Suppressor macrophage treated with lipopolysaccharide for 1 hour (primary cell): ENCODE measurements at regions not wholly inside any gene's neighbourhood (a gene's known extent, or its start where the extent isn't known, plus 50 kb on each side); places are given as distances from the start of the nearest gene placed in this dataset.

Source experiments
- DNase-seq, 3 donors: peaks; one replicate each; pipeline ENCODE4 v3.0.0-alpha.2; 2020 to 2022

GRCh38 chr2:15720561-15721307, 129.1 kb downstream of the DDX1 start:
- no peak for DNase-seq

GRCh38 chr2:15721411-15722067, 129.9 kb downstream of the DDX1 start:
- DNase-seq: no peak

DNA sequence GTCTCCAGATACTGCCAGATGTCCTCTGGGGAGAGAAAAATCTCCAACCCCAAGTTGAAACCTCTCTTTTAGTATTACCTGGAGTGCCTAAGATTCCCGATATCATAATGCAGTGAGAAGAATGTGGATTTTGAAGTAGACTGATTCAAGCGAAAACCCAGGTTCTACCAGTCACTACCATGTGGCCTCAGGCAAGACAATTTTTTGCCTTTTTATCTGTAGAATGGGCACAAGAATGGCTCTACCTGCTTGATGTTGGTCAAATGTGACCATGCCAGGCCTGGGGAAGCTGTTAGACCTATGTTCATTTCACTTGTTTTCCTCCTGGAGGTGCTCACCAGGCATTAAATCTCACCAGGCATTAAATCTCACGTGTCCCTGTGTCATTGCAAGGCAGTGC, 131.3 kb downstream of the DDX1 start:
- DNase-seq: no peak

DNA sequence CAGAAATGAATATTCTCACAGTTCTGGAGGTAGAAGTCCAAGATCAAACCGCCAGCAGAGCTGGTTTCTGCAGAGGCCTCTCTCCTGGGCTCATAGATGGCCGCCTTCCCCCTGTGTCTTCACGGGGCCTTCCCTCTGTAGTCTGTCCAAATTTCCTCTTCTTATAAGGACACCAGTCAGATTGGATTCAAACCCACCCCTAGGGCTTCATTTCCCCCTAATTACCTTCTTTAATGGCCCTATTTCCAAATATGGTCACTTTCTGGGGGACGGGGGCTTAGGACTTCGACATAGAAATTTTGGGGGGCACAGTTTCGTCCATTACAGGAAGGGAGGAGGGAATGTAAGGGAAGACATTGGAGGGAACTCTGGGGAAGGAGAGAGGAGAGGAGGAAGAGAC, 132.6 kb downstream of the DDX1 start:
- no peak for DNase-seq

- DNase-seq: no peak
Measured at GRCh38 chr2:15725101-15725781, 133.6 kb downstream of the DDX1 start.

- DNase-seq: no peak
Measured at GRCh38 chr2:15725782-15726112, 134.1 kb downstream of the DDX1 start.

- DNase-seq: no peak
Measured at GRCh38 chr2:15726321-15727057, 134.8 kb downstream of the DDX1 start.

DNA sequence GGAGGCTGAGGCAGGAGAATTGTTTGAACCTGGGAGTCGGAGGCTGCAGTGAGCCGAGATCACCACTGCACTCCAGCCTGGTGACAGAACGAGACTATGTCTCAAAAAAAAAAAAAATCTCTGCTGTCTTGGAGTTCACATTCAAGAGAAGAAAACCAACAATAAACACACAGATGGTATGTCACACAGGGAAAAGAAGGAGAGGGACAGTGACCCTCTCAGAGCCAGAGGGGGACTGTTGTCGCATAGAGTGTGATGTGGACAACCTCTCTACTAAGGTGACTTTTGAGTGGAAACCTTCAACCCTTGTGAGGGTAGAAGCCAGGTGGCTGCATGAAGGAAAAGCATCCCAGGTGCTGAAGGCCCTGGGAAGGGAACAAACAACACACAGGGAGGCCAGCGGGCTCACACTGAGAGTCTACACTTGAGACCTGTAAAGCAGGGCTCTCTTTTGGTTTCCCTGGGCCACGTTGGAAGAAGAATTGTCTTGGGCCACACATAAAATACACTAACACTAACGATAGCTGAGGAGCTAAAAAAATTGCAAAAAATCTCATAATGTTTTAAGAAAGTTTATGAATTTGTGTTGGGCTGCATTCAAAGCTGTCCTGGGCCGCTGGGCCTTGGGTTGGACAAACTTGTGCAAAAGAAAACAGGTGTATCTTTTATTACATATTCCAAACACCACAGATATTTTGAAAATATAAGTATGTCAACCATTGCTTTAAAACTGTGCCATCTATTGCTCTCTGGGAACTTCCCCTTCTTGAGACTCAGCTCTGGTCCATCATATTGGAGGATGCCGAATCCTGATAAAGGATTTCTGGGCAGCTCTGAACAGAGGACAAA, 136.0 kb downstream of the DDX1 start:
- DNase-seq: no peak

DNA sequence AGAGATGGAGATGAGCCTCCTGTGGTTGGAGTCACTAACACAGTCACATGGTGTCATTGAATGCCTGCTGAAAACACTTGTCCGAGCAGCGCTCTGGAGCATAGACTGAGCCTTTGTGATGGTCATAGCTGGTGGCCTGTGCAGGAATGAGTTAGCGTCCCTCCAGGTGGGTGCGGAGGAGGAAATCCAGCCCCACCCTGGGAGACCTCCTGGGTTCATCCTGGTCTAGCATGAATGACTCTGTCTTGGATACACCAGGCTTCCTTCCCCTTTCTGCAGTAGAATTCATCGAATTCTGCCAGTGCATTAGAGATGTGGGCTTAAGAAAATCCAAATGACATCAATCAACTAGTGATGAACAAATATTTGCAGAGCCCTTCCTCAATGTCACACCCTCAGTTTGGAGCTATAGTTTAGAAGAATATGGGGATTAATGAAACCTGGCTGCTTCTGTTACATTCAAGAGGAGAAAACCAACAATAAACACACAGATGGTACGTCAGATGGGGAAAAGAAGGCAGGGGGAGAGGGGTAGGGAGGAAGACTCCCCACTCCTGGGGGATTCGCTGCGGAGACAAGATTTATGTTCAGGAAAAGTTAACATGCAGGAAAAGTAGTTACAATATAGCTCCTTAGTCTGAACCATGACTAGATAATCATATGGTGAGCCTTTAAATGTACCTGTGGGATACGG, 136.7 kb downstream of the DDX1 start:
- no peak for DNase-seq

DNA sequence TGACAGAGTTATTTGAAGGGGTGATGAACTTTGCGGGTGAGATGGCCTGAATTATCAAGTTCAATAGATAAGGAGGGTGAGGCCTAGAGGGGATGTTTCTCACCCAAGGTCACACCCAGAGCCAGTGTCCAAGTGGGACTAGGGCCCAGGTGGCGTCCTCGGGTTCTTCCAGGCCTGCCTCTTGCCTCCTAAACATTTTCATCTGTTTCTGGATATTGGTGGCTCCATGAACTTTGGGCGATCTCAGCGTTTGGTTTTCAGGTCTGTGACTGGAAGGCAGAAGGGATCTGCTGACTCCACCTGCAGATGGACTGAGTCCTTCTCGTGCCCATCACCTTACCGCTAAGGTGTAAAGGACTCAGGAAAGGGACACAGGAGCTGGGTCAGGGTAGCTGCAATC, 137.3 kb downstream of the DDX1 start:
- DNase-seq: no peak

DNA sequence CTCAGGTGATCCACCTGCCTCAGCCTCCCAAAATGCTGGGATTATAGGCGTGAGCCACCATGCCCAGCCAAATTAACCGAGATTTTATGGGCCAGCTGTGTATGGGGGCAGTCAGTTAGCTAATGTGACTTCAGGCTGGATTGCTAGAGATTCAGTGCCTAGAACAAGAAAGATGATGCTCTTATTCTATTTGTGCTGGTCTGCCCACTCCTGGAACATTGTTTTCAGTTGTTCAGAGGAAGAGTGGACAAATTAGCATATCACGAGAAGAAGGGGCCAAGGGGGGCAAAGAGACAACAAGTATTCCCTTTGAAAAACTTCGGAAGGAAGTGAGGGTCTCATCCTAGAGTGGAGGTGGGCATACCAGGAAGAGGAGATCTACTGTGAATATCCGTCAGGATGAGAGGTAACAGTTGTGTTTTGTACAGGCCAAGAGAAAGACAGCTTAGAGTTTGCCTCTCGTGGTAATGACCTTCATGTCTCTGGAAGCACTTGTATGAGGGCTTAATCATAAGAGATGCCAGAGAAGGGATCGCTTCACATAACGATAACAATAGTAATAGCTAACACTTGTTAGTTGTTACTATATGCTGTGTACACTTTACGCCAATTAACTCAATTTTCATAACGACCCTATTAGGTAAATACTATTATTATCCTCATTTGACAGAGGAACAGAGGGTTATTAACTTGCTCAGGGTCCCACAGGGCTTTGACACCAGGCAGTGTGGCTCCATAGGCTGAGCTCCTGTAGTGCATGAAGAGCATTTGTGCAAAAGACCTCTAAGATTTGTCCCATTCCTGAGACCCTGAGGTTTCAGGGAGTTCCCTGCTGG, 138.3 kb downstream of the DDX1 start:
- DNase-seq: no peak

DNA sequence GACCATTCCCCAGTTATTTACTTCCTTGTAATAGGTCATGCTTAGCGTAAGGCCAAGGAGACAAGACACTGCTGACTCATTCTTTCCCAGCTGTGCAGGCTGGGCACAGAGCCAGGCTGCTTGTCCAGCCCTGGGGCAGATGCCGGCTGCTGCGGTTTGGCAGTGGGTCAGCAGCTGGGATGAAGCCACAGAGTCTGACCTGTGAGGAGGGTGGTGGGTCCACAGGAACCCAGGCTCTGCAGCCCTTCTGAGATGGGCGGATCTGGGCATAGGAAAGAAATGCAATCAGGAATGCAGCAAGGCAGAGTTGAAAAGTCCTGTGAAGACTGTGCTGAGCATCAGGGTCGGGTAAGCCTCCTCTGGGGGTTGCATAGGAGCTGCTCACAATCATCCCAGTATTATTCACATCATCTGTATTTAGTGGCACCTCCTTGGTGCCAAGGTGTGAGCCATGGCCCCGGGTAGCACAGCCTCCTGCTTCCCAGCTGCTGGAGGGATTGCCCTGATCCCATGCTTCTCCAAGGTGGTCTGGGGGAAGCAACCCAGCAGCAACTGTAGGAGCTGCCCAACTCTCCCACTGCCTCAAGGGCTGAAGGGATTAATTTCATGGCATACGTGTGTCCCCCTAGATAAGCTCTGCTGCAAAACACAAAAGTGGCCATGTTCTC, 139.0 kb downstream of the DDX1 start:
- DNase-seq: peak; percentile 65 to 86 (median 84)

DNA sequence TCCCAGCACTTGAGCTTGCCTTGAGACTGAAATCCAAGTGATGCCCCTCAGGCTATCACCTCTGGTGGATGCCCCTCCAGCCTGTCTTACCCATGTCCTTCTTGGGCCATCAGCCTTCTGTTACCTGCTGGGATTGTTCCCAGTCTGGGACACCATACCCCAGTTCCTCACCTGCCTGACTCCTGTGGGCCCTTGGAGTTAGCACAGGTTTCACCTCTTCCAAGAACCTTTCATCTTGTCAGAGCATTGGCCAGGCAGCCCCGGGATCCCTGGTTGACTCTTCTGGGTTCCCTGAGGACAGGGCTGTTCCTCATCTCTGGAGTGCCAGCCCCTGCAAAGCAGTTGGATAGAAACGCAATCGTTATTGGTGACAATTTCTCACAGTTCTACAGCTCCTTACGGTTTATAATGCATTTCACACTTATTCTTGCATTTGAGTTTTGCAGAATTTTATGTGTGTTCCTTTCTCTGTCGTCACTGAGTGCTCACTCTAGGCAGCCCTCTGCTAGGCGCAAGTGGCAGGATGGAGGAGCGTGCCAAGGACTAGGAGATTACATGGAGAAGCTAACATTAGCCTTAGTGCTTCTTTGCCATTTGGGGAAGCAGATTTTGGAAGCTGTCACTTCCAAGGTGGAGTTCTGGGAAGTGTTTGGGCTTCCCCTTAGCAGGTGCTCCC, 139.7 kb downstream of the DDX1 start:
- DNase-seq: no peak

GRCh38 chr2:15731889-15732271, 140.2 kb downstream of the DDX1 start:
- DNase-seq: no peak

DNA sequence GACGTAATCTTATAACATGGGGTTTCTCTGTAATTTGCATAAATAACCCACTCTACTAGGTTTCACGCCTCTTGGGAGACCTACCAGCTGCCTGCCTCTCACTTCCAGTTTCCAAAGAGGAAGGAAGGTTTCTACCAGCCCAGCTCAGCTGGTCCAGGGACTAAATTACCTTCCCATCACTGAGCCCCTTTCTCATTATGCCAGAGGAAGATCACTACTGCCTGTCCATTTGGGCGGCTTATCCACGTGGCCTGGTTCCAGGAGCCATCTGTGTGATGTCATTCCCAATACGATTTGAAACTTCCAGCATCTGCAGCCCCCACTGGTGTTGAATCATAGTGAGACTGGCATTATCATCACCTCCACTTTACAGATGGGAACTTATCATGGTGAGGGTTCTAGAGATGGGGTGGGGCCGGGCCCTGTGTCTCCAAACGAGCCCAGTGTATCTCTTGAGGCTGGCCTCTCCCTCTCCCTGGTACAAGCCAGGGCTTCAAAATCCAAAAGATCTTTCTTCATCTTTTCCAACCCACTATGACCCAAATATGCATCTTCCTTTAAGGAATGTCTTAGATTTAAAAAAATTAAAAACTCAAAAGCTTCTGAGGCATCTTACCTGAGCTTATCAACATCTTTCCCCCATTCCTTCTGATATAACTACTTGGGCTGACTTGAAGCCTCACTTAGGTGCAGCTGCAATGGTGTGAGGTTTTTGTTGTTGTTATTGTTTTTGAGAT, 140.8 kb downstream of the DDX1 start:
- peak; percentile 11 to 52 (median 31) for DNase-seq

- no peak for DNase-seq
Measured at GRCh38 chr2:15733867-15734673, 142.4 kb downstream of the DDX1 start.

DNA sequence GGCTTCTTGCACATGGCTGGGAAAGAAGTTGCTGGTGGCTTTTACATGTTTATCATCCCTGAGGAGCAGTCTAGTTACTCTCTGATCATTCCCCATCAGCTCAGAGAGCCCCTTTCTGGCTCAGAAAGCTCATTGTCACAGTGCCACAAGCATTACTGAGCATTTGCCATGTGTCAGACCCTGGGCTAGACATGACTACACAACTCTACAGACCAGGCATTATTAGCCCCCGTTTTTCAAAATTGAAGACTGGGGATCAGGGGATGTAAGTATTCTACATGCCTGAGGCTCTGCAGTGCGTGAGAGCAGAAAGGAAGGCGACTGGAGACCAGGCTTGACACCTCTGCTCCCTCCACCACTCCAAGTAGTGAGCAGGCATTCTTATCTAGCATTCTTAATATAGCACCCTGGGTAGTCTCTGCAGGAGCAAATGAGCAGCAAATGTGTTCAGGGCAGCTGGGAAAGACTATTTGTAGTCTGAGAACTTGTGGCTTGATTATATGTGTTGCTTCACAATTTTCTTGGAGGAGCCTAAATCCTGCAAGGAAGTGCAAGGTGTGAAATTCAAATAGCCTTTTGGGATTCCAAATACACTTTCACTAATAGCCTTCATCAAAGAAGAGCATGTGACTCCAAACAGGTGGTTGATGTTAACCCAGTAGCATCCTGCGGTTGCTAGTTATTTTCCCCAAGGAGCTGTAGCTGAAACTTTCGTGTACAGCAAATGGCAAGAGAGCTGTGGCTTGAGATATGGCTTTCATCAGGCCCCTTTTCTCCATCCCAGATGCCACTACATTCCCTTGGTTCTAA, 143.2 kb downstream of the DDX1 start:
- no peak for DNase-seq
